NCI-H187 treated with DMSO at 0.1 percent for 48 hours (cell line): ENCODE measurements at regions not wholly inside any gene's neighbourhood (a gene's known extent, or its start where the extent isn't known, plus 50 kb on each side); places are given as distances from the start of the nearest gene placed in this dataset.
"Not testable (repeated sequence)": the region's sequence is repeated elsewhere in the genome, so short reads cannot be mapped to it uniquely, and the experiment has no call there.

Experiments used
- DNase-seq: peaks from one replicate; lab custom pipeline; 2025; lab: John Stamatoyannopoulos, UW

DNA sequence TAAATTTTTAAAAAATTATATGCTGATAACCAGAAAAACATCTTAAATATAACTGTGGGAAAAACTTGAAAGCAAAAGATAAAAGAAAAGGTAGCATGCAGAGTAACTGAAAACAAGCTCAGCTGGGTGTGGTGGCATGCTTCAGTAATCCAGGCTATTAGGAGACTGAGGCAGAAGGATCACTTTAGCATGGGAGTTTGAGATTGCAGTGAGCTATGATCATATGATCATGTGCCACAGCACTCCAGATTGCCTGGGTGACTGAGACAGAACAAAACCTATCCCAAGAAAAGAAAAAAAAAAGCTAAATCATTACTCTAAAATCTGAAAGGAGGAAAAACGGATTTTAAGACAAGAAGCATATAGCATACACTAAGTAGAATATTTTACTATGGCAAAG, 1624.0 kb downstream of the AMY1C start:
- DNase-seq = no peak

DNA sequence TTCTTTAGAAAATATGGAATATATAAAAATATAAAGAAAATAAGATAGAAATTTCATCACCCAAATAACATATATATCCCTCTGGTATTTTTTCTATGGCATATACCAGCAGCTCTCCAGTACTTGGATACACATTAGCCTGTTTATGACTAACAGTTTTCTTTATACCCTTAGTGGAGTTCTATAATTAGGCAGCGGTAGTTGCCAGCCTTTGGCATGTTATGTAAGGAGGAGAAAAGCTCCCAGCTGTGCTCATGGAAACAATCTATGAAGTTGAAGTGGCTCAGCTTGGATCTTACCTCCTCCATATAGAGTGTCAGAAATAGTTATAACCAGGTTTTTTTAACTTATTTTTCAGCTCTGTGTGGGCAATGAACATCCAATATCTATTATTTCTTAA, 1636.8 kb downstream of the AMY1C start:
- DNase-seq = no peak

DNA sequence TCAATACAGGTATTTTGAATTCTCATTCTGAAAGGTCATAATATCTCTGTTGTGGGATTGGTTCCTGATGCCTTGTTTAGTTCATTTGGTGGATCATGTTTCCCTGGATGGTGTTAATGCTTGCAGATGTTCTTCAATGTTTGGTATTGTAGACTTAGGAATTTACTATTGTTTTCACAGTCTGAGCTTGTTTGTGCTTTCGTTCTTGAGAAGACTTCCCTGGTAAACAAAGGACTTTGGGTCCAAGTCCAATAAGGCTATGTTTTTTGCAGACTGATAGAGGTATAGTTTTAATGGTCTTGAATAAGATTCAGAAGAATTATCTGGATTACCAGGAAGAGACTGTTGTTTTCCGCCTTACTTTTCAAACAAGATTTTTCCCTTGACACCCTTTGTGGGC, 1646.3 kb downstream of the AMY1C start:
- no peak for DNase-seq

DNA sequence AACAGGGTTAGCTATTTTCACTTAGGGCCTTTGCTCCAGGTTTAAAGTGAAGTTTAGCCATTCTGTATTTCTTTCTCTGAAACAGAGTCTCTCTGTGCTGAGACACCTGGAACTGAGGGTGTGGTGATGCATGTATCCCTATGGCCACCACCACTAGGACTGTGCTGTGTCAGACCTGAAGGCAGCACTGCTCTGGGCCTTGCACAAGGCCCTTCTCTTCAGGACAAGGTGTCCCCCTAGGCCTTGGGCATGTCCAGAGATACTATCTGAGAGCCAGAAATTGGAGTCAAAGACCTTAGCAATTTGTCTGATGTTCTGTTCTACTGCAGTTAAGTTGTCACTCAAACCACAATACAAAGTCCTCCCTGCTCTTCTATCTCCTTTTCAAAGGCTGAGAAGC, 1649.2 kb downstream of the AMY1C start:
- DNase-seq = no peak

DNA sequence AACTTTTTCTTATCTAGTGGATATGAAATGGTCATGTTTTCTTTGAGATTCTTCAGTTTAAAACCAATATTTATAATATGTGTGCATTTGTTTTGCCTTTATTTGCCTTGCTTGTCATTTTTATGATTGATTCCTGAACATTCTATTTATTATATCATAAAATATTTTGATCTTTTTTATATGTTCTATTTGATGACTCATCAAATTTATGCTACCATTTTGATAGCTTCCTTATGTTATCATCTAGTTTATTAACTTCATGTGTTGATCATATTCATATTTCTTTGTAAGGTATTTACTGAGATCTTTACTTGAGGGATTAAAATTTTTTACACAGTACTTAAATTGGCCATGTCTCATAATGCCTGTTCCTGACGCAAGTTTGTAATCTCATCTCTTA, 1650.0 kb downstream of the AMY1C start:
- no peak for DNase-seq

DNA sequence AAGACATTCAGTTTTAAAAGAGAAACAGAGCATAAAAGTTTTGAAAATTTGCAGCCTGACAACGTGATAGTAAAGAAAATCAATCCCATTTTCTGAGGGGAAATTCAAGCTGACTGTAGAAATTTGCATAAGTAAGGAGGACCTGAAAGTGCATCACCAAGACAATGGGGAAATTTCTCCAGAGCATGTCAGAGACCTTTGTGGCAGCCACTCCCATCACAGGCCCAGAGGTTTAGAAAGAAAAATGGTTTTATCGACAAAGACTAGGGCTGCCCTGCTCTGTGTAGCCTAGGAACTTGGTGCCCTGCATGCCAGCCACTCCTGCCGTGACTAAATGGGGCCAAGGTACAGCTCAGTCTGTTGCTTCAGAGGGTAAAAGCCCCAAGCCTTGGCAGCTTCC, 1640.2 kb upstream of the PRMT6 start:
- no peak for DNase-seq

DNA sequence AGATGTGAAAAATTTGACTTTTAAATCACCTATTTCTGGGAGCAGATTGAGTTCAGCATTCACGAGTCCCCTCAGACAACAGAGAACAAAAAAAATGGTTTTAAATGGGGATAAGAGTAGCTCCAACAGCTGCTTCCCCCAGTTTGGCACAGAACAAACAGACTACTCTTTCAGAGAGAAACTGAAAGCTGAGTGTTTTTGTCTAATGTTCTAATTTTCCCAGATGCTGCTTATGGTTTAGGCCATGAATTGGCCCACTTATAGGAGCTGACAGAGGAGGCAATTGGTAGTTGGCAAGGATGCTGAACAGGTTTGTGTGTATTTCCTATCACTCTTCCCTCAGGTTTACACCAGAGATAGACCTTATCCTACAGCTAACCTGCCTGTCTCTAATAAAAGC, 1637.4 kb upstream of the PRMT6 start:
- no peak for DNase-seq

DNA sequence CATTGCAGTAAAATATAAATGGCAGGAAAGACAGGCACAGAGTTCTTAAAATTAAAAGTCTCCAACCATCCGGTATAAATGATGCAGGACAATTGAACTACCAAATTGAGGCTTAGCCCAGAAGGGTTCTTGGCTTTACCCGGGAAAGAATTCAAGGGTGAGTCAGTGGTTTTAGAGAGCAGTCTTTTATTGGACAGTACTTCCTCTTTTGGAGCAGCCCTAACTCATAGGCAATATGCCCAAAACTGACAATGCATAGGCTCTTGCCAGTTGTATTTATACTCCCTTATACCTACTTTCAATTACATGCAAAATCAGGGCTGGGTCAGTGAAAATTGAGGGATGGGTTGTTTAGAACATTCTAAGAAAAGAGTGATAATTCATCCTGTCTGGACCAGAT, 1628.9 kb upstream of the PRMT6 start:
- DNase-seq = no peak

DNA sequence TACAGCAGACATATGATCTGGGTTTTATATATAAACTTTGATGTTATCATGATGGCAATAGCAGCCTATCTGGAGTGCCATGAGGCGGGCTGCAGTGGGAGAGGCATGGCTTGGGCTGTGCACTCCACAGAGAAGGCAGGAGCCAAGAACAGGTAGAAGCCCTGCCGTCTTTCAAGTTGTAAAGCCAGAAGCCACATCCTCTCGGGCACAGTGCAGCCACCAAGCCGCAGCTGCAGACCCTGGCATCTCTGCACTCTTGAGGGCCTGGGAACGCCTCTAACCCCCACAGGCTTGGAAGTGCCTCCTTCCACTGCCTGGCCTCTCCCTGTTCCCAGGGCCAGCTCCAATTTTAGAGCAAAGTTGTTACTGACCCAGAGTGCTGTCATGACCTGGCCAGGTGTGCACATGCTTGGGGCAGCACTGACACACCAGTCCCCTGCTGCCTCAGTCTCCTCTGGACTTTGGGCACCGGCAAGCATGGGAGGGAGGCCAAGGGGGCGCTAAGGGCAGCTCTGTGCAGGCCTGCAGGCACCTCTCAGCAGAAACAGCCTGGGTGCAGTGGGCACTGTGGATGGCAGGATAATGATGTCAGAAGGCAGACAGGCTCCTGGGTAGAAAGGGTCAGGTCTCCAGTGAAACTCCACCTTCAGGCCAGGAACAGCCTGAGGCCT, 1619.8 kb upstream of the PRMT6 start:
- no peak for DNase-seq

DNA sequence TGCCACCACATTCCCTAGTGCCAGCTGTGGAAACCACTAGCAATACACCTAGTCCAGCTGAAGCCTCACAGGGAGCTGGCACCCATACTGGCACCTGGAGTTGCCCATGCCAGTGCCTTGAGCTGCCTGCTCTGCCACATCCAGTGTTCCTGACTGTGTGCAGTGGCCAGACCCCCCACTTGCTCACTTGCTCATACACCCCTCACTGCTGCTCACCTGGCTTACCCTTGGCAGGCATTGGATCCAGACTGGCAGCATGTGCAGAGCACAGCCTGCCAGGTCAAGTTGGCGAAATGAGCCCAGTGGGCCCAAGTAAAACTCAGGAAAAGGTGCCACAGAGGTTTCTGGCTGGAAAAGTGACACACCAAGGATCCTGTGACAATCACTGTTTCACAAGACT, 1618.6 kb upstream of the PRMT6 start:
- DNase-seq = no peak

DNA sequence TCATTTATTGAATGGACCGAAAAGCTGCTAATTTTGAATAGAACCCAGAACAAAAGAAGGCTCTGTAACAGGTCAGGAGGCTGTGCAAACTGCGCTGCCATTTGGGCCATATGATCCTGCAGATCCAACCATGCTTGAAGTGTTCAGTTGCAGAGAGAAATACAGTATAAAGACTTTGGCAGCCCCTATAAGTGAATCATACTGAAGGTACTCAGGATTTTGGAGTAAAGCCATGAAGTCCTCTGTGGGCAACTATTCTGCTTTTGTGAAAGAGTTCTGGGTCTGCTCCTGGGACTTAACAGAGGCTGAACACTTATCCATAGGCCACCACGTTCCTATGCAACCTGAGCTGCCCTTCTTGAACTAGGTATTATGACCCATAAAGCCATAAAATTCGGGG, 1613.6 kb upstream of the PRMT6 start:
- no peak for DNase-seq

DNA sequence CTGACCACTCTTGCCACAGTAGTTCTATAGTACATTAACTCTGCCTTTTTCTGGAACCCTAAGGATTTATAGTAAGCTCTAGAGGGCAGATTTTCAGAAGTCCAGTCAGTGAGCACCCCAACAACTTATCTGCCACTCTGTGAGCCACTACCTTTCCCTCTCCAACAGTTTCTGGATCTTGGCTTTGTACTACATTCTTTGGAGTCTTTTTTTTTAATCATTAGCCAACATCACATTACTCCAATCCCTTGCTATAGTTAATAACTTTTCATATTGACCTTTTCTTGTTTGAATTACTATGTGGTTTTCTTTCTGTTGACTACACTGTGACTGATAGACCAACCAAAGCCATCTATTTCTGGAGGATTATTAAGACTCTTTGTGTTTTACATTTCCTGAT, 1596.7 kb upstream of the PRMT6 start:
- no peak for DNase-seq

DNA sequence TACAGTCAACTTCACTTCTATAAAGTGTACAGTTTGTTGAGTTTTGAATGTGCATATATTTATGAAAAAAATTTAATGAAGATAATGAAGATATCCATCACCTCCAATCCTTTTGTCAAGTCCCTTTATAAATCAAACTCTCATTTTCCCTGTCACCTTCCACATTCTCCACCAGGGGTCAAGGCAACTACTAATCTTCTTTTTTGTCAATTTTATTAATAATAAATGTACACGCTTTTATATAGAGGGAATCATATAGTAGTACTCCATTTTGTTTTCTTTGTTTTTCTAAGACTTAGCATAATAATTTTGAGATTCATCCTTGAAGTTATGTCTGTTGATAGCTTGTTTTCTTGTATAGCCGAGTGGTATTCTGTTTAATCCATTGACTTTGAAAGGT, 1594.2 kb upstream of the PRMT6 start:
- no peak for DNase-seq

DNA sequence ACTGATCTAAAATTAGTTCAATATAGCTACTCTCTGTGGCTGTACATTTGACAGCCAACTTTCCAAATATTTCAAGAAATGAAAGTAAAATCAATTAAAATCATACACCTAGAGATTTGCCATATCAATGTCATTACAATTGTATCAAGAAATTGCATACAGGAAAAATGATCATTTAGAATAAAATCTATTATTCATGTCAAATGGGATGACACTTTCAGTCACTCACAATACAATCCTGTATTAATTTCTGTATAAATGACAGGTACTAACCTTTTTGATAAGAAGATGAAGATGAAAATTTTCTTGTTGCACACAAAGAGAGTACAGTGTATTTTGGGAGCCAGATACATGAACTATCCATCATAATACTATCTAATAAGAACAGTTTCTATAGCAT, 1588.9 kb upstream of the PRMT6 start:
- DNase-seq = no peak

DNA sequence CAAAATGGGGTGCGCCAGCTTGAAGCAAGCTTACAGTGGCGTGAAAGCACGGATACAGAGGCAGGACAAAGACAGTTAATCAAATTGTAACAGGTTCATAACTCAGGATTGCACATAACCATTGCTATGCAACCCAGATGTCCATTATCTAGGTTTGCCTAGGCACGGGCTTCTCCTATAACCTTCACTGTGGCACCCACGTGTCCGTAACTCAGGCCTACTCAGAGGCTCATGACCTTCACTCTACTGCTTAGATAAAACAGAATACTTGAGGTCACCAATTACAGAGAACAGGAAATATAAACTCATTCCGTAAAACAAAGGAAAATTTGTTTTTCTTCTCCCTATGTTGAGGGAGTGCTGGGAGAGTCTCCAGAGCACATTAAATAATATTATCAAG, 1585.9 kb upstream of the PRMT6 start:
- DNase-seq = not testable (repeated sequence)

DNA sequence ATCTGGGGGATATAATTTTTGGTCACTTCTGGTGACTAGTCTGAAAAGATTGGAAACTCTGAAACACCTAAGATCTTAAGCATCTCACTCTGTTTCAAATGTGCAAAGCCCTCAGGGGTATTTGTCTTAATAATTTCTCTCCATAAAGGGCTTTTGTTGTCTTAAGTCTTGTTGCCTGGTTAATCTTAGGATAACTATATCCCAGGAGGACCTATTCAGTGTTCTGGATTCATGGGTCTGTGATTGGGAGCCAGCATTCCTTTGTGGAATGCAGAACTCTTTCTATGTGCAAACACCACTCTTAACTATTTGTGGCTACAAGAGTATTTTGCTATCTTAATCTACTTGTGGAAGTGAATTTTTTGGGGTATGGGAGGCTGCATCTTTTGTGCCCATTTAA, 1573.0 kb upstream of the PRMT6 start:
- DNase-seq = no peak

DNA sequence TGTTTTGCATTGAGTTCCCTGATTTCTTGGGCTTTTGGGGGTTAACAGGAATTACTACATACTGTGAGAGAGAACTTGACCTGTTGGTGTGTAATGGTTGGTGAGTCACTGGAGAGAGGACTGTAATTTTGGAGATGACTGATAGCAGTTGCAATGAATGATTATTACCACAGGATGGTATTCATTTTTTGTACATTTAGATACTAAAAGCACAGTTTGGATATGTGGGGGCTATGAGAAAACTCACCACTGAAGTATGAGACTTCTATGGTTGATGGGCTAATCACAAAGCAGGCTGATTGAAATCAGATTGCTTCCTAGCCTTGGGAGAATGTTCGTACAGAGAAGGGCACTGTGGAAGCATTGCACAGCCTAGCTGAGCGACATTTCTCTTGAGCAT, 1571.3 kb upstream of the PRMT6 start:
- no peak for DNase-seq

DNA sequence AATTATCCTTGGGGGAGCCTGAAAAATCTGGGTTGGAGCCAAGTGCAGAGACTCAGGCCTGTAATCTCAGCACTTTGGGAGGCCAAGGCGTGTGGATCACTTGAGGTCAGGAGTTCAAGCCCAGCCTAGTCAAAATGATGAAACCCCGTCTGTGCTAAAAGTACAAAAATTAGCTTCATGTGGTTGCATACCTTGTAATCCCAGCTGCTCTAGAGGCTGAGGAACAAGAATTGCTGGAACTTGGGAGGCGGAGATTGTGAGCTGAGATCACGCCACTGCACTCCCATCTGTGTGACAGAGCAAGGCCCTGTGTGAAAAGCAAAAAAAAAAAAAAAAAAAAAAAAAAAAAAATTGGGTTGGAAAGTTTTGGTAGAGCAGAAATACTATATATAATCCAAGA, 1563.6 kb upstream of the PRMT6 start:
- no peak for DNase-seq

DNA sequence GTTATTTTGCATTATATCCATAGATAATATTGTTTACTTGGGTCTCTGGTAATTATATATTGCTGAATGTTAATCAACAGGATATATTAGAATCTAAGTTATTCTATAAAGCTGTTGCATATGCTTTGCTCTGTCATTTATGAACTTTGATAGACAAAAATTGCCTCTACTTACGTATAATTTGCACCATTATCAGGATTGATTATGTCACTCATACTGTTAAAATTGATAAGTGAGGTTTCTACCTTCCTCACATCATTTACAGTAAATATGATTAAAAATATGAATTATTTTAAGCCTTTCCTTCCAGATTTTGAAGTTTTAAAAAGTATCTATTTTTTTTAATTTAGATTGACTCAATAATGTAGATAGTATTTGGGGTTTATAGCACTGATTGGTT, 1540.4 kb upstream of the PRMT6 start:
- no peak for DNase-seq

DNA sequence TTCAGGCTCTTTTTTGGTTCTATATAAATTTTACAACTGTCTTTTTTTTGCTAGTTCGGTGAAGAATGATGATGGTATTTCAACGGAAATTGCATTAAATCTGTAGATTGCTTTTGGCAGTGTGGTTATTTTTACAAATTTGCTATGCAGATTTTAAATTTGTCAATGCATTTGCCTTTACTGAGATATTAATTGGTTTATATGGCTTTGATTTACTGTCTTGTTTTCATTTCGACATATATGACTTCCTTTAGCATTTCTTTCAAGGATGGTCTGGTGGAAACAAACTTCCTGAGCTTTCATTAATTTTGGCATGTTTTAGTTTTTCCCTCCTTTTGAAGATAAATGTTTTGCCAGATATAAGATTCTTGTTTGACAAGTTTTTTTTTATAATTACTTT, 1522.5 kb upstream of the PRMT6 start:
- DNase-seq = no peak

DNA sequence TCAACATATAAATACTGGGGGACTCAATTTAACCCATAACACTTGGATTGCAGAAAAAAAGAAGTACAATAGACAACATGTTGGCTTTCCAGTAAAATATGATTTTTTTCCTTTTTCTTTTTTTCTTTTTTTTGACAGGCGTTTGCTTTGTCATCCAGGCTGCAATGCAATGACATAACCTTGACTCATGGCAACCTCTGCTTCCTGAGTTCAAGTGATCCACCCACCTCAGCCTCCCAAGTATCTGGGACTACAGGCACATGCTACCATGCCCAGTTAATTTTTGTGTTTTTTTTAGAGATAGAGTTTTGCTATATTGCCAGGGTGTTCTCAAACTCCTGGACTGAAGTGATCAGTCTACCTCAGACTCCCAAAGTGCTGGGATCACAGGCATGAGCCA, 1512.0 kb upstream of the PRMT6 start:
- no peak for DNase-seq

DNA sequence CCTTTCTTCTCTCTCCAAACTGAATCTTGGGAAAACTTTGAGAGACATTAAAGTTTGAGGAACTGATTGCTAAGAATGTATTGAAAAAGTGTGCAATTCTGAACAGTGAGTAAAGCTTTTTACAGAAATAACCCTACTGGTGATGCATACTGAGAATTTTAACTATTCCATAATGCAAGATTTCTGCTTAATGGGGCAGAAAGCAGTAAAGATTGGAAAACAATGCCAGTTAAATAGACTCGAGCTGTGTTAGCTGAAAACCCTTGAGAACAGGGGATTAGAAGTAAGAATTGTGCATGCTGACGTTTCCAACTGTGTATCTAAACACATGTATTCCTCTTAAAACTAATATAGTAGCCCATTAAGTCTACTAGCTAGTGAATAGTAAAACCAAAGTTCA, 1500.2 kb upstream of the PRMT6 start:
- DNase-seq = no peak

DNA sequence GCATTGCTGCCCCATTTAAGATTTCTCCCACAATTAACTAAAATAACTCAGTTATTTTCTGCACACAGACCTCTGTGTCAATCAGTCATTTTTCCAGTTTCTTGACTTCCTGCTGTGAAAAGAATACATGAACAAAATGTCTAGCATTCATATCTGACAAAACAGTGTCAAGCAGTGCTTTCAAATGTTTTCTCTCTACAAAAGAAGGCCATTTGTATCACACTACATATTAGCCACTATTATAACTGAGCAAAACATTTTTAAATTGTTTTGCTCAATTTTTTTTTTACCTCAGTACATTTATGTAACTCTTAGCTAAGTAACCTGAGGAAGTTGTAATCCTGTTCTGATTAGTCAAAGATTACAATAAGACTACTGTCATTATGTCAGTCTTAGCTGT, 1498.5 kb upstream of the PRMT6 start:
- DNase-seq = no peak

DNA sequence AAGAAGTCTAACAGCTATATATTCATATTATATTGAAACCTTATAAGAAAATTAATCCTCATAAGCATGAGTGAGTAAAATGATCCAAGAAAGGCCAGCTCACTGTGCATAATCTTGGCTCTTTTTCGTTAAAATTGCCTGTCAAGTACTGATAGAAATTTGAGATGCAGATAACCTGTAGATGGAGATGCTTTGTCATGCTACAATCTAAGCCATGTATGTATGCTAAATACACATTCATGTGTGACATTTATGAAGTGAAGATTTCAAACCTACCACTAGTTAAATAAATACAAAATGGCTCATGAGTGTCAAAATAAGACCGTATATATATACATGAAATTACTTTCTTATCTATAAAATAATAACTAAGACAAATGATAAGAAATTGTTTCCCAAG, 1491.5 kb upstream of the PRMT6 start:
- DNase-seq = no peak

DNA sequence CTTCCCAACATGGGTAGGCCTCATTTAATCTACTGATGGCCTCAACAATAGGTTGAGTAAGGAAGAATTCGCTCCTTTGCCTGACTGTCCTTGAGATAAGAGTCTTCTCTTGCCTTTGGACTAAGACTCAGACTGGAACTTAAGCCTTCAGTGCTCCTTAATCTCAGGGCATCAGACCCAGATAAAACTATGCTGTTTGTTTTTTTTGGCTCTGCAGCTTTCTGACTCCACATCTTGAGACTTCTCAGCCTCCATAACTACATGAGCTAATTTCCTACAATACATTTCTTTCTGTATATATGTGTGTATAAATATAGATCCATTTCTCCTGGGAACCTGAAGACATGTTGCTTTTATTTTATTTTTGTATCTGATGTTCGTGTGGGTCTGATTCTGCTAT, 1470.7 kb upstream of the PRMT6 start:
- DNase-seq = no peak
